HL-60 (cell line): ENCODE measurements at regions not wholly inside any gene's neighbourhood (a gene's known extent, or its start where the extent isn't known, plus 50 kb on each side); places are given as distances from the start of the nearest gene placed in this dataset.

Experiments used
- CTCF ChIP-seq: IDR thresholded peaks from one replicate; pipeline ENCODE4 v1.5.1; 2011; ENCODE audit warnings: low read length, control low read depth, inconsistent platforms; ENCODE audit not compliant: insufficient read depth
- POLR2AphosphoS5 ChIP-seq: IDR thresholded peaks from 2 replicates; pipeline ENCODE4 v1.6.1; 2012; ENCODE audit warnings: low read depth
- REST ChIP-seq: IDR thresholded peaks from 2 replicates; pipeline ENCODE4 v1.6.1; 2012; ENCODE audit warnings: low read depth; ENCODE audit not compliant: insufficient replicate concordance

GRCh38 chr20:4635342-4635741 is 50.9 kb upstream of the PRNP start:
- no peak for TF ChIP-seq REST
- TF ChIP-seq CTCF = no peak
- TF ChIP-seq POLR2AphosphoS5 = no peak
